Vagina (tissue), 2 donors: ENCODE measurements at regions not wholly inside any gene's neighbourhood (a gene's known extent, or its start where the extent isn't known, plus 50 kb on each side); places are given as distances from the start of the nearest gene placed in this dataset.

Experiments used
- DNase-seq, 2 donors: peaks; one replicate each; pipeline ENCODE4 v3.0.0-alpha.2; 2017; ENCODE audit errors: extremely low spot score in 2 of 2
- H3K27ac ChIP-seq: fragments of 200-600 bp; sonication (generic); one replicate; pipeline ENCODE4 v1.5.1; 2019
- H3K27me3 ChIP-seq: fragments of 200-600 bp; sonication (generic); one replicate; pipeline ENCODE4 v1.5.1; 2019
- H3K36me3 ChIP-seq, 2 donors: fragments of 200-600 bp; sonication (generic); one replicate each; pipeline ENCODE4 v1.5.1; 2017 to 2019
- H3K4me1 ChIP-seq: fragments of 200-600 bp; sonication (generic); one replicate; pipeline ENCODE4 v1.5.1; 2019
- H3K4me3 ChIP-seq, 2 donors: fragments of 200-600 bp; sonication (generic); 1 replicate in 1 of 2; 2 replicates in 1 of 2; pipeline ENCODE4 v1.5.1; 2016 to 2019
- H3K9me3 ChIP-seq: fragments of 200-600 bp; sonication (generic); one replicate; pipeline ENCODE4 v1.5.1; 2019
- POLR2A ChIP-seq, 2 donors: fragments of 450-650 bp; IDR thresholded peaks; one replicate each; pipeline ENCODE4 v1.6.1; 2017; ENCODE audit warnings: antibody characterized with exemption in 2 of 2, mild to moderate bottlenecking in 2 of 2, moderate library complexity in 2 of 2
- POLR2AphosphoS5 ChIP-seq, 2 donors: sonication (generic); formaldehyde crosslinking; IDR thresholded peaks; one replicate each; pipeline ENCODE4 v1.9.0; 2017; ENCODE audit warnings: antibody characterized with exemption in 2 of 2, mild to moderate bottlenecking in 2 of 2, low read depth in 1 of 2; ENCODE audit not compliant: insufficient read depth in 1 of 2
- intact Hi-C: fragments of 100-400 bp; cut with DNase I; formaldehyde crosslinking; loops from one replicate; pipeline ENCODE4 v1.15.1; 2023
- TF ChIP-seq, protein P1 (sequence below), 3 experiments: fragments of 450-650 bp in 2 of 3; fragments of 200-600 bp in 1 of 3; sonication (generic) in 1 of 3; IDR thresholded peaks; one replicate each; pipeline ENCODE4 v1.5.1; 2017 to 2019; ENCODE audit warnings: antibody characterized with exemption in 3 of 3, mild to moderate bottlenecking in 2 of 3, moderate library complexity in 2 of 3

DNA sequence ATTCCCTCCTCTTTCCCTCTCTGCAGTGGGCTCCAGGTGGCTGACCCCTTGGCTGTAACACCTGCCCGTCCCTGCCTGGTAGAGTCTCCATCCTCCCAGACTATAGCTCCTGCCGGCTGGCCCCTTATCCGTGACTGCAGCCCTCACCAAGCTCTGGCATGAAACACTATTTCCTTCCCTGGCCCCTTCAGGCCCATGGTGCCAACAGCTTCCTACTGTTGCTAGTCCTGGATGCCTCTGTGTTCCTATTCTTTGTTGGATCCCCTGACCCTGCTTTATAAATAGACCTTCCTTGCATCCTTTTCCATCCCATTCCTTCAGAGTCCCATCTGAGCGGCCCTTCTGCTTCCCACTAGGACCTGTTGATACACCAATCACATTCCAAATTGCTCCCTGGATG is 195.0 kb downstream of the ZNF326 start:
- no peaks in the 10 kb centered on the region for H3K4me1 ChIP-seq
- no peak for DNase-seq
- no peaks in the 10 kb centered on the region for H3K36me3 ChIP-seq
- H3K9me3 ChIP-seq: no peaks in the 10 kb centered on the region
- intact Hi-C loops: no loop called here
- H3K27me3 ChIP-seq: no peaks in the 10 kb centered on the region
- H3K27ac ChIP-seq: no peak overlapping the region
- TF ChIP-seq, protein P1, sequence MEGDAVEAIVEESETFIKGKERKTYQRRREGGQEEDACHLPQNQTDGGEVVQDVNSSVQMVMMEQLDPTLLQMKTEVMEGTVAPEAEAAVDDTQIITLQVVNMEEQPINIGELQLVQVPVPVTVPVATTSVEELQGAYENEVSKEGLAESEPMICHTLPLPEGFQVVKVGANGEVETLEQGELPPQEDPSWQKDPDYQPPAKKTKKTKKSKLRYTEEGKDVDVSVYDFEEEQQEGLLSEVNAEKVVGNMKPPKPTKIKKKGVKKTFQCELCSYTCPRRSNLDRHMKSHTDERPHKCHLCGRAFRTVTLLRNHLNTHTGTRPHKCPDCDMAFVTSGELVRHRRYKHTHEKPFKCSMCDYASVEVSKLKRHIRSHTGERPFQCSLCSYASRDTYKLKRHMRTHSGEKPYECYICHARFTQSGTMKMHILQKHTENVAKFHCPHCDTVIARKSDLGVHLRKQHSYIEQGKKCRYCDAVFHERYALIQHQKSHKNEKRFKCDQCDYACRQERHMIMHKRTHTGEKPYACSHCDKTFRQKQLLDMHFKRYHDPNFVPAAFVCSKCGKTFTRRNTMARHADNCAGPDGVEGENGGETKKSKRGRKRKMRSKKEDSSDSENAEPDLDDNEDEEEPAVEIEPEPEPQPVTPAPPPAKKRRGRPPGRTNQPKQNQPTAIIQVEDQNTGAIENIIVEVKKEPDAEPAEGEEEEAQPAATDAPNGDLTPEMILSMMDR (IDR thresholded peaks at IDR 0.05): no peak
- no peak for TF ChIP-seq POLR2A (IDR thresholded peaks at IDR 0.05)
- no peak for TF ChIP-seq POLR2AphosphoS5 (IDR thresholded peaks at IDR 0.05; ENCODE audit: insufficient read depth in 1 of 2, low read depth in 1 of 2)
- no peak overlapping the region for H3K4me3 ChIP-seq

DNA sequence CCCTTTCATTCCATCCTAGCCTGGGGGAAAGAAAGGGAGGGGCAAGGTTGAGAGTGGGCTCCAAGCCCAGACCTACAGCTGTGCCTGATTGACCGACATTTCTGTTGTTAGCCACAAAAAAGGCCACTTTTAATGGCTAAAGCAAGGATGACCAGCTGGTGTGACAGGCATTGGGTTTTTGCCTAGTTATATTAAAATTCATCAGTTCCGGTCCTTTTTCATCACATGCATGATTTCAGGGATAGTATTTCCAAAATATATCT is 192.3 kb downstream of the ZNF326 start:
- no peak overlapping the region for H3K27ac ChIP-seq
- H3K9me3 ChIP-seq: no peaks in the 10 kb centered on the region
- no peaks in the 10 kb centered on the region for H3K4me1 ChIP-seq
- H3K27me3 ChIP-seq: no peaks in the 10 kb centered on the region
- intact Hi-C loops: no loop called here
- H3K4me3 ChIP-seq: no peak overlapping the region
- no peaks in the 10 kb centered on the region for H3K36me3 ChIP-seq
- no peak for DNase-seq
- no peak for TF ChIP-seq POLR2A (IDR thresholded peaks at IDR 0.05)
- TF ChIP-seq, protein P1 (IDR thresholded peaks at IDR 0.05): no peak

DNA sequence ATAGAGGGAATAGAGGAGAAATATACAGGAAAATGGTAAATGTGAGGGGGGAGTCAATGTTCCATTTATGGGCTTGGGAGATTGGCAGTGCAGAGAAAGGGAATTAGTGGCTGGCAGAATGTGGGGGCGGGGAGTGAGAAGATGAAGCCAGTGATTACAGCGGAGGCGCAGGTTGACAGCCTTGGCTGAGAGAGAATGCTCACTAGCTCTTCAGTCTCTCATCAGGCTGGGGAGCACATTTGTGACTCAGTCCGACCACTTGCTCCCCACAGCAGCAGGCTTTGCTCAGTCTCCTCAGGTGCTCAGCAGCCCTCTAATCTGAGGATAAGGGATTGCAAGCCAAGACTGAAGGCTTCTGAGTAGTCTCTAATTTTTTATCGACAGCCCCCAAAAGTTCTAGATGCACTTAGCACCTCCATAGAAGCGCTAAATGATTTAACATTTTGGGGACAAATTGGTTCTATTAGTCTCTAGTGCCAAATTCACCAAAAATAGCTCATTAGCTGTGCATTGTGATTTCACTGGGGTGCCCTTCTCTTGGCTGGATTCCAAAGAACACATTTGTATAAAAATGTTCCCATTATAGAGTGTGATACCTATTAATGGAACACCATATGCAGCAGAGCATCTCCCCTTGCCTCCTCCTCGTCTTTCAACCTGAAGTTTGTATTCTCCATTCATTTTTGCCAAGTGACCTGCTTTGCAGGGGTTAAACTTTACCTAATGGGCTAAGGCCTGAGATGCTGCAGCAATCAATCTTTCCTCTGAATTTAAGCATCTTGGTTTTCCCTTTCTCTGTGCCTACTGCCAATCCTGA is 191.8 kb downstream of the ZNF326 start:
- Histone ChIP-seq H3K36me3 (no peaks in the 10 kb centered on the region), H3K4me3 (no peak overlapping the region), H3K9me3 (no peaks in the 10 kb centered on the region), H3K4me1 (no peaks in the 10 kb centered on the region), H3K27me3 (no peaks in the 10 kb centered on the region), H3K27ac (no peak overlapping the region)
- TF ChIP-seq POLR2AphosphoS5 (IDR thresholded peaks at IDR 0.05; ENCODE audit: insufficient read depth in 1 of 2, low read depth in 1 of 2) (no peak), POLR2A (IDR thresholded peaks at IDR 0.05) (no peak)
- TF ChIP-seq, protein P1 (IDR thresholded peaks at IDR 0.05): no peak
- intact Hi-C loops: no loop called here
- DNase-seq: no peak

DNA sequence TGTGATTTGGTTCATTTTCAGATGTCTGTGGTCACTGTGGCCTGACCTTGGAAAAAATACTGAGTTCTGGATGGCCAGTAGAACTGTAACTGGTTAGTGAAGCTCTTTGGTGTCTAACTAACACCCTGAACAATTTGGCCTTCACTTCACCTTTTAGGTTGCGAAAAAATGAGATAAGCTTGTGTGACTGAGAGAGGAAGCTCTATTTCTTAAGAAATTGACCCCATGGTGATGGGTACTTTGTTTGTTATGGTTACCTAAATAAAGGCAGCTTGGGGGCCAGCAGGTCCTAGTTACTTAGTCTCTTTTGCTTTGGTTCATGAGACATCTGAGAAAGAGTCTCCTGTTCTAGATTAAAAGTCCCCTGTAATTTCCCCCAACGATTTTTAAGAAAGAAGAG is 181.6 kb downstream of the ZNF326 start:
- H3K4me3 ChIP-seq: no peak overlapping the region
- TF ChIP-seq POLR2A (IDR thresholded peaks at IDR 0.05) (no peak), POLR2AphosphoS5 (IDR thresholded peaks at IDR 0.05; ENCODE audit: insufficient read depth in 1 of 2, low read depth in 1 of 2) (no peak)
- TF ChIP-seq, protein P1 (IDR thresholded peaks at IDR 0.05): no peak
- DNase-seq: no peak
- no peaks in the 10 kb centered on the region for H3K4me1 ChIP-seq
- no peaks in the 10 kb centered on the region for H3K36me3 ChIP-seq
- no peak overlapping the region for H3K27ac ChIP-seq
- intact Hi-C loops: no loop called here
- H3K9me3 ChIP-seq: no peaks in the 10 kb centered on the region
- no peaks in the 10 kb centered on the region for H3K27me3 ChIP-seq

DNA sequence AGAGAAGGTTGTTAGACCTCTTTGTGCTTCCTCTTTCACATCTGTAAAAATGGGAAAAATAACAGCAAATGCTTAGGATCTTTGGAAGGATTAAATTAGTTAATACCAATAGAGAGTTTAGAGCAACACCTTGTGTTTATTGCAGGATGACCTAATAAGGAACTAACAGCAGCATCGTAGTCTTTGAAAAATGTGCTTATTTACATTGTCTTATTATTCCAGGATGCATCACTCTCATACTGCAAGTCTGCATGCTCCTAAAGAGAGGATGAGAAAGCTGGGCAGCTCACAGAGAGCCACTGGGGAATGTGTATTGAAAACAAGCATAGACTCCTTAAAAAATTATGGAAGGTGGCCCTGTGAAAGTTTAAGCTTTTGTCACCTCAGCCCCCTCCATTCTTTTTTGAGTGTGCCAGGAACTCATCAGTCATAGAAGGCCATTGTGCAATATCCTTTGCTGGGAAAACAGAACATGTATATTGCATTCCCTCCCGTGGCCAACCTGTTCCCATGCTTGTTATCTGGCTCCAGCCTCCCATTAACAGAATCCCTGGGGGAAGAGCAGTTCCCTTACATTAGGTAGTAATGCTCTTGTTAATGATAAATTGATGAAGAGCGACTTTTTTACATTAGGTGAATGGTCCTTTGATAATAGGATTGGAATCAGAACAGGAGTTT is 180.7 kb downstream of the ZNF326 start:
- Histone ChIP-seq H3K4me3 (no peak overlapping the region), H3K27ac (no peak overlapping the region), H3K27me3 (no peaks in the 10 kb centered on the region), H3K9me3 (no peaks in the 10 kb centered on the region), H3K4me1 (no peaks in the 10 kb centered on the region), H3K36me3 (no peaks in the 10 kb centered on the region)
- no peak for TF ChIP-seq POLR2A (IDR thresholded peaks at IDR 0.05)
- no peak for TF ChIP-seq POLR2AphosphoS5 (IDR thresholded peaks at IDR 0.05; ENCODE audit: insufficient read depth in 1 of 2, low read depth in 1 of 2)
- TF ChIP-seq, protein P1 (IDR thresholded peaks at IDR 0.05): no peak
- intact Hi-C loops: no loop called here
- DNase-seq: no peak
